ENCODE measurements at regions not wholly inside any gene's neighbourhood (a gene's known extent, or its start where the extent isn't known, plus 50 kb on each side); places are given as distances from the start of the nearest gene placed in this dataset.

GRCh38 chr1:55879346-55879745, 664.2 kb upstream of the USP24 start:
- Mint-ChIP-seq H3K36me3 (ENCODE audit: insufficient read depth, unreplicated experiment) (no peaks in the 10 kb centered on the region), H3K9me3 (ENCODE audit: low read depth, unreplicated experiment) (no peaks in the 10 kb centered on the region), H3K27me3 (ENCODE audit: unreplicated experiment) (peaks cover 27% of the 10 kb centered on the region), H3K4me3 (ENCODE audit: low read depth, unreplicated experiment) (no peak overlapping the region), H3K27ac (ENCODE audit: unreplicated experiment) (no peak overlapping the region), H3K4me1 (ENCODE audit: low read depth, unreplicated experiment) (no peaks in the 10 kb centered on the region)
- DNase-seq, result no peak
- CTCF ChIA-PET, result no interaction called here
- no TSS peak for BruUV-seq (replicated peaks)
- TF ChIP-seq CTCF (IDR thresholded peaks at IDR 0.05; ENCODE audit: unreplicated experiment), result no peak
- intact Hi-C loops (cut with micrococcal nuclease; ENCODE audit: unreplicated experiment), result no loop called here

DNA sequence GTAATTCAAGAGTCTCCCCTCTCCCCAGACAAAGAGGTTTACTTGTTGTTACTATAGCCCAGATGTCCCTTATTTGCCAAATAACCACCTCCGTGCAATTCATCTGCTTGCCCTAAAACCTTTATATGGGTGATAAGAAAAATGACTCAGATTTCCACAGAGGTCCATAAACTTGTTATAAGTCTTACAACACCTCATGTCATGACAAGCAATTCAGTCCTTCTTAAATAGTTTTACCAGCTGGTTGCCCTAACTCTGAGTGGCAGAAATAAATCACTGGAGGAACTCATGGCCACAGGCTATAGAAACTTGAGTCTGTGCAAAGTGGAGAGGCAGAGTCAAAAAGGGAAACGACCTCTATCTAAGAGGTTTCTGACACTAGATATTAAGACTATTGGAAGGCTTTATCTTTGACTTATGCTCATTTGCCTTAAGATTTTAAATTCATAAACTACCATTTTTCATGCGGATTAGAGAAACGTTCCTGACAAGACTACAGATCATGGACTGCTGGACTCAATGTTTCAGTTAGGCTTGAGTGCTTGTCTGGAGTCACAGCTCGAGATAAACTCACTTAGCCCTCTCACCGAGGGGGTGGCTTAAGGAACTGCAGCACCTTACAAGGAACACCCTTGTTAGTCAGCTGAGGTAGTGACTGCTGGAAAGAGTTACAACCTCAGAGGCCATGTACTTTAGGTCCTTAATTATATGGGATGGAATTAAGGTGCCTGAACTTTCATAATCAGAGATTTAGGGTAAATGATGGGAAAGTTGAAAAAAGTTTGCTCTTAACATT, 662.5 kb upstream of the USP24 start:
- TF ChIP-seq CTCF (IDR thresholded peaks at IDR 0.05; ENCODE audit: unreplicated experiment), result no peak
- BruUV-seq (replicated peaks), result no TSS peak
- no peaks in the 10 kb centered on the region for H3K9me3 Mint-ChIP-seq (ENCODE audit: low read depth, unreplicated experiment)
- no peaks in the 10 kb centered on the region for H3K4me1 Mint-ChIP-seq (ENCODE audit: low read depth, unreplicated experiment)
- peaks cover 27% of the 10 kb centered on the region for H3K27me3 Mint-ChIP-seq (ENCODE audit: unreplicated experiment)
- H3K27ac Mint-ChIP-seq (ENCODE audit: unreplicated experiment), result no peak overlapping the region
- CTCF ChIA-PET, result interaction anchor here (0.8 kb wide), 1 partner anchor 192 kb away, joined by 3 read pairs; no protein-coding TSS in a partner anchor
- no peak for DNase-seq
- intact Hi-C loops (cut with micrococcal nuclease; ENCODE audit: unreplicated experiment), result no loop called here
- no peaks in the 10 kb centered on the region for H3K36me3 Mint-ChIP-seq (ENCODE audit: insufficient read depth, unreplicated experiment)
- H3K4me3 Mint-ChIP-seq (ENCODE audit: low read depth, unreplicated experiment), result no peak overlapping the region

- Mint-ChIP-seq H3K9me3 (ENCODE audit: low read depth, unreplicated experiment) (no peaks in the 10 kb centered on the region), H3K27ac (ENCODE audit: unreplicated experiment) (no peak overlapping the region), H3K36me3 (ENCODE audit: insufficient read depth, unreplicated experiment) (no peaks in the 10 kb centered on the region), H3K4me3 (ENCODE audit: low read depth, unreplicated experiment) (no peak overlapping the region), H3K27me3 (ENCODE audit: unreplicated experiment) (peaks cover 27% of the 10 kb centered on the region), H3K4me1 (ENCODE audit: low read depth, unreplicated experiment) (no peaks in the 10 kb centered on the region)
- intact Hi-C loops (cut with micrococcal nuclease; ENCODE audit: unreplicated experiment), result no loop called here
- CTCF ChIA-PET, result no interaction called here
- BruUV-seq (replicated peaks), result no TSS peak
- no peak for TF ChIP-seq CTCF (IDR thresholded peaks at IDR 0.05; ENCODE audit: unreplicated experiment)
- no peak for DNase-seq
Observed at GRCh38 chr1:55876276-55877060, 661.3 kb upstream of the USP24 start.

DNA sequence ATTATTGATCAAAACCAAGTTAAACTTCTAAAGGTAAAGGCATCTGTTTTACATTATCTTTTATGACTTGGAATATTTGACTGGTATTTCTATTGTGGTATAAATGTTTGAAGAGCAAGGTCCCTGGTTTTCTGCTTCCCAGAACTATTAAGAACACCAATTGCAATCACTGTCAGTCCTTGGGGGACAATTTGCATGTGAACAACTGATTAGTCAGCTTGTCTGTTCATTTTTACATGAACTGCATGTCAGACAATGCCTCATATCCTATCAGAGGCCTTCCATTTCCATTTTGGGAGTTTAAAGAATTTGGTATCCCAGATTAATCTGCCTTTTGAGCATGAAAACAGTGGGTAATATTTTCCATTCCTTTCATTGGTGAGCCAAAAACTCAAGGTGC, 654.9 kb upstream of the USP24 start:
- BruUV-seq (replicated peaks), result no TSS peak
- H3K4me1 Mint-ChIP-seq (ENCODE audit: low read depth, unreplicated experiment), result no peaks in the 10 kb centered on the region
- no peak overlapping the region for H3K27ac Mint-ChIP-seq (ENCODE audit: unreplicated experiment)
- H3K27me3 Mint-ChIP-seq (ENCODE audit: unreplicated experiment), result no peaks in the 10 kb centered on the region
- H3K4me3 Mint-ChIP-seq (ENCODE audit: low read depth, unreplicated experiment), result no peak overlapping the region
- no peaks in the 10 kb centered on the region for H3K9me3 Mint-ChIP-seq (ENCODE audit: low read depth, unreplicated experiment)
- DNase-seq, result no peak
- no peak for TF ChIP-seq CTCF (IDR thresholded peaks at IDR 0.05; ENCODE audit: unreplicated experiment)
- intact Hi-C loops (cut with micrococcal nuclease; ENCODE audit: unreplicated experiment), result no loop called here
- H3K36me3 Mint-ChIP-seq (ENCODE audit: insufficient read depth, unreplicated experiment), result no peaks in the 10 kb centered on the region
- CTCF ChIA-PET, result interaction anchor here (0.5 kb wide), 1 partner anchor 788 kb away, joined by 3 read pairs; no protein-coding TSS in a partner anchor

Measured in Calu3 (cell line).